GM21737 (cell line): ENCODE measurements at regions not wholly inside any gene's neighbourhood (a gene's known extent, or its start where the extent isn't known, plus 50 kb on each side); places are given as distances from the start of the nearest gene placed in this dataset.
"Not testable (repeated sequence)": the region's sequence is repeated elsewhere in the genome, so short reads cannot be mapped to it uniquely, and the experiment has no call there.

Source experiments
- ATAC-seq: cut with Tn5 transposase; IDR thresholded peaks from one replicate; pipeline ENCODE4 v1.9.1; 2021; ENCODE audit warnings: mild to moderate bottlenecking, moderate library complexity; ENCODE audit not compliant: unreplicated experiment

DNA sequence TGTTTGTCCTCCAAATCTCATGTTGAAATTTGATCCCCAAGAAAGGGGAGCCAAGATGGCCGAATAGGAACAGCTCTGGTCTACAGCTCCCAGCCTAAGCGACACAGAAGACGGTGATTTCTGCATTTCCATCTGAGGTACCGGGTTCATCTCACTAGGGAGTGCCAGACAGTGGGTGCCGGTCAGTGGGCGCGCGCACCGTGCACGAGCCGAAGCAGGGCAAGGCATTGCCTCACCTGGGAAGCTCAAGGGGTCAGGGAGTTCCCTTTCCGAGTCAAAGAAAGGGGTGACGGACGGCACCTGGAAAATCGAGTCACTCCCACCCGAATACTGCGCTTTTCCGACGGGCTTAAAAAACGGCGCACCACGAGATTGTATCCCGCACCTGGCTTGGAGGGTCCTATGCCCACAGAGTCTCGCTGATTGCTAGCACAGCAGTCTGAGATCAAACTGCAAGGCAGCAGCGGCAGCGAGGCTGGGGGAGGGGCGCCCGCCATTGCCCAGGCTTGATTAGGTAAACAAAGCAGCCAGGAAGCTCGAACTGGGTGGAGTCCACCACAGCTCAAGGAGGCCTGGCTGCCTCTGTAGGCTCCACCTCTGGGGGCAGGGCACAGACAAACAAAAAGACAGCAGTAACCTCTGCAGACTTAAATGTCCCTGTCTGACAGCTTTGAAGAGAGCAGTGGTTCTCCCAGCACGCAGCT lies 493.6 kb downstream of the KLF12 start:
- not testable (repeated sequence) for ATAC-seq

DNA sequence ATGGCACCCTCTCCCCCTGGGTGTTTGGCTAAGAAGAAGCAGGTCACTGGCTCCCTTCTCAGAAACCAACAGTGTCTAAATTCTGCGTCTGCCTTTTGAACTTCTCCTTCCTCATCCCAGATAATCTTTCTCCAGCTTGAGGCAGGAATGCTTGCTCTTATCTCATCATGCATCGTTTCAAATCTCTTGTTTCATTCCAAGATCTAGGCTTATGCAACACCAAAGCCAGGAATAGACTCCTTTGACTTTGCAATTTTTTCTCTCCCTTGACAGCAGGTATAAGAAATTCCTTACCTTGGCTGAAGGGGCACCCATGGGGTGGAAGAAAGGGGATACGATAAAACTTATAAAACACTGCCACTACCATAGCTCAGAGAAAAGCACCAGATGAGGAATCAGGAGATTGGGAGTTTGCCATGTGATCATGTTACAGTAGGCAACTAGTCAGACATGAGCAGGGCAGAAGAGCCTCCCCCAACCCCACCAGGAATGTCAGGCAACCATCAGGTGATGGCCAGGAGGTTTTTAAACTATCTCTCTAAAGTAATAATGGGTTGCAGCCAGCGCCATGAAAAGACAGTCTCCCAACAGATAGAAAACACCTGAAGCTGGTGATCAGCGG lies 498.9 kb downstream of the KLF12 start:
- ATAC-seq, result no peak

DNA sequence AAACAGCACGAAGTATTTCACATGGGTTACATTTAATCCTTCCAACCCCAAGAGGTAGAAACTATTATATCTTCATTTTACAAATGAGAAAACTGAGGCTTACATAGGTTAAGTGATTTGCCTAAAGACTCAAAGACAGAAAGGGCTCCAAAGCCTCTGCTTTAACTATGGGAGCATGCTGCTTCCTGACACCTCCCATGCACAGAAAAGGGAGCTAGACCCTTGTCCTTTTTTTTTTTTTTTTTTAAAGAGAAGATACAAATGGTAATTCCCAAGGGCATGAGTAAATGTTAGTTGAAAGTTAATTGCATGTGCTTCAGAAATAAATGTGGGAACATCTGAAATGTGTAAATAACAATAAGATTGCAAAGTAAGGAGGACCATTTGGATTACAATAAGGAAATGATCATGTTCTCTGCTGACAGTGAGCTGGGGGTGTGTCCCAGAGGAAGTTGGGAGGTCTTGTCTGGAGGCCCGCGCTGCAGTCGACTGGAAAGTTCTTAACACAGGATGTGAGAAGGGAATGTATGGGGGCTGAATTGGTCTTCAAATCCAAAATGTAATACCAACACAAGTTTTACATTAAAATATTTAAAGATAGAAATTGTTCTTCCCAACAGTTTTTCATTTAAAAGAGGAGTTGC lies 500.3 kb downstream of the KLF12 start:
- ATAC-seq, result no peak

DNA sequence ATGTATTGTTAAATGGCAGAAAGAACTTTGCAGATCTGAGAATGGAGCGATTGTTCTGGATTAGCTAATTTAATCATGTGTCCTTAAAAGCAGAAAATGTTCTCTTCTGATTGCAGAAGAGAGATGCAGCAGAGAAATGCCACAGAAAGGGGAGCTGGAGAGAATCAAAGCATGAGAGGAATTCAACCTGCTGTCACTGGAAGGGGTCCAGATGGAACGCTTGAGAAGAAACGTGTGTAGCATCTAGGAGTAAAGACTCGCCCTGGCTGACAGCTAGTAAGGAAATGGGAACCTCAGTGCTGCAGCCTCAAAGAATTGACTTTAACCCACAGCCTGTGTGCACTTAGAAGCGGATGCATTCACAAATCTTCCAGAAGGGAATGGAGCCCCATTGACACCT lies 502.8 kb downstream of the KLF12 start:
- ATAC-seq, result no peak

DNA sequence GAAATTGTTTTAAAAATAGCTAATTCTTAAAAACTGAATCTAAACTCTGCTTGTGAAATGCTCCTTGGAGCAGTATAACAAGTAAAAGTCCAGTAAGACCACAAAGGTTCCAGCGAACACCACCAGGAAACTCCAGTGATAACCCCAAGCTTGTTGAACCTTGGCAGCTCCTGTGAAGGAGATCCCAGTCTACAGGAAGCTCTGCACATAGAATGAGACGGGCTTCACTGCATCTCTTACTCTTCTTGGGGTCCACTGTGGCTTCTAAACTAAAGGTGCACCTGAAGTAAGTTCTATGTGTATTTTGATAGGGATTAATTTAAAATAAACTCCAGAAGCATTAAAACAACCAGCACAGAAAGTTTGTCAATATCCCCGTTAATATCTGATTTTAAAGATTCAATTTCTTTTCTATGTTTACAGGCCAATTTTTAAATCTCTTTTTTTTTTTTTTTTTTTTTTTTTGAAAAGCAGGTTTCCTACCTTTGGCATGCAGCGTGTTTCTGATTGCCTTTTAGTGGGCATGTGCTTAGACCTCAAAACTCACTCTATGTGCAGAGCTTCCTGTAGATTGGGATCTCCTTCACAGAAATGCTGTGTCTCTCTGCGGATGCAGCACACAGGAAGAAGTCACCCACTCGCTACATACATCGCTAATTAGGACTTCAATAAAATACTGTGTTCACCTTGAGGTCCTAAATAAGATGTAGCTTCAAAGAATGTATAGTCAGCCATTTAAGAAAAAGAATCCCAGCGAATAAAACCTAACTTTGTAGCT lies 508.5 kb downstream of the KLF12 start:
- ATAC-seq, result no peak

DNA sequence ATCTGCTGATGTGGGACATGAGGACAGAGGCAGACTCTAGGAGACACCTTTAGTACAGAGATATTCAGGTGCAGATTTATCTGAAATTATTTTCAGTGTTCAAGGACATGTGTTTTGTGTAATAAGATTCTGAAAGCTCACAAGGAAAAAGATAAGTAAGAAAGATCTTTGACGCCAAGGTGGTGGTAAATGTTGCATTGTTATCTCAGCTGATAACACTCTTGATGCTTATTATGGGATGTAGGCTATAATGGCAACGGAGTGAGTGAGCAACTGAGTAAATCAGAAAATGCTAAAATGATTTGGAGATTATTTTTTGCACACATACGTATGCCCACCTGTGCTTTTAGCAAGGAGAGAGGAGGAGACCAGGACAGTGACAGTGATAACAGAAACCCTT lies 510.9 kb downstream of the KLF12 start:
- no peak for ATAC-seq

DNA sequence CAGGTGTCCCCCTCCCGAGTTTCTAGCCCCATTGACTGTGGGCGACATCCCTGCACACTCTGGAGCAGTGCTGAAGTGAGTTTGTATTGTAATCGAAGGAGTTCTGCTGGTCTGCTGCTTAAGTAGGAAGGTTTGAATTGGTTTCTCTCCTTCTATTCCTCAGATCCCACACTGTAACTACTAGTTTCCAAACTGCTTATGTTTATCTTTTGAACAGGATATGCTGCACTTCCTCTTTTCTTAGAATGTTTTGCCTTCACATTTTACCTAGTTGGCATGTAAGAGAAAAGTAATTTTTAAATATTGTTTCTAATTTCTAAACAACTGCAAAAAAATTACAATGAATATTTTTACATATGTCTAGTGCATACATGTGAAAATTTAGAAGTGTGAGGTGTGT lies 511.8 kb downstream of the KLF12 start:
- no peak for ATAC-seq

DNA sequence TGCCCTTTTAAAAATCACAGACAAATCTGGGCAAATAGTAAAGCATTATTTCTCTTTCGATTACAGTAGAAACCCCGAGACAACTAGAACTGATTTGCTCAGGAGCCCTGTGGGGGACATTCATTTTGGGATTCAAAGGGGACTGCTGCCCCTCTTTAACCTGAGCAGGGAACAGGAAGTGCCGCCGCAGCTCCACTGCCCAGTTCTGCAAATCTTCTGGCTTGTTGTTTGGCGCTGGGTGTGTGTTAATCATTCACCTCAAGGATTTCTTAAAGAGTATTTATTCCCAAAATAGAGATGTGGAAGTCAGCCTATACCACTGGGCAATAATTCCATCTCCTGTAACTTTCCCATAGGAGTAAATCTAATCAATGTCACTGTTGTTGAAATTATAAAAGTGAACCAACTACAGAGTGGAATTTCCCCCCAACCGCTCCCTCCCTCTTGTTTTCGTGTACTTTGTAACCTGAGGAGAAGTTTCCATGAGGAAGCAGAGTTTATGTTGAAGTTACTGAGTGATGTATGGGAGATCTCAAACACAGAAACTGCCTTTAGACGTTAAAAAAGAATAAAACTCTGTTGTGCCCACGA lies 515.8 kb downstream of the KLF12 start:
- no peak for ATAC-seq

DNA sequence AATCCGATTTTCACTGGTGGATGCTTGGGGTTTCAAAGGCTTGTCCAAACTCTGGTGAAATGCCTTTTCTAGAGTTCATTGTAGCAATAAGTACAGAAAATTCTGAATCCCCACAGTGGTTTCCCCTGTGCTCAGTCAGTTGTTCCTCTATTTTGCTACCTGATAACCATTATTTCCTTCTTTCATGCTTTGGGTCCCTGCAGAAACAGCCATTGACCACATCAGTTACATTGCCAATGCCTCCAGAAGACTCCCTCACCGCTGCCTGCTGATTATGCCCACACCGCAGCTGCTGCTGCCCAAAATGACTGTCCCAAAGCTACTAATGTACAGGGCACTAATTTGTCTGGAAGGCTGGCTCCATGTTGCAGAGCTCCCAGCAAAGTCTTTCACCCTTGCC lies 517.3 kb downstream of the KLF12 start:
- no peak for ATAC-seq

DNA sequence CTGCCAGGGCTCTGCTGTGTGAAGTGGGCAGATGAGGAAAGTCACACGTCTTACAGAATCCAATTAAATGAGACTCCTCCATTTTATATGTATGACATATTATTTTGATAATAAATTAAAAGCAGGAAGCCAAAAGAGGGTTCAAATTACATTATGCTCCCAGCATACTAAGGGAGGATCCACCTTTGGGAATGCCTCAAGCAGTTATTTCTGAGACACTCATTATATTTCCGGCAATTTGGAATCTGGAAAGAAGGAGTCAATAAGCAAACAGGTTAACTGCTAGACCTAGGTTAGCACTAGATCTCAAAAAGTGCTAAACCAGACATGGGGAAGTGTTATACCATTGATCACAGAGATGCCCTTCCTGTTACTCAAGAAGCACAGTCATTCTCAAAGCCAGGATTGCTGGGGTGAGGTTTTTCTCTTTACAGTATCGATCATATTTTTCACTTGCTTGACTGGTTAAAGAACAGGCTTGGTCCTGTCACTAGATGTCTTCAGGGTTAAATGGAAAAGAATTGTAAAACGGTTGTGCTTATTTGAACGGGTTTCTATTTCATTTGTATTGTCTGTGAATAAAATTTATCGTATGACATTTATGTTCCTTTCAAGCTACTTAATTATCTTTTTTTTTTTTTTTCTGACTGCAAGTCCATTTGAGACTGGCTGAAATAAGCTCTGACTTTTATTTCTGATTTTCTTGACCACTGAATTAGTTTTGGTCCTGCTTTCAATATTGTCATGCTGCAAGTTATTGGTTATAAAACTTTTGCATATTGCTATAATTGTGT lies 523.2 kb downstream of the KLF12 start:
- ATAC-seq, result no peak

DNA sequence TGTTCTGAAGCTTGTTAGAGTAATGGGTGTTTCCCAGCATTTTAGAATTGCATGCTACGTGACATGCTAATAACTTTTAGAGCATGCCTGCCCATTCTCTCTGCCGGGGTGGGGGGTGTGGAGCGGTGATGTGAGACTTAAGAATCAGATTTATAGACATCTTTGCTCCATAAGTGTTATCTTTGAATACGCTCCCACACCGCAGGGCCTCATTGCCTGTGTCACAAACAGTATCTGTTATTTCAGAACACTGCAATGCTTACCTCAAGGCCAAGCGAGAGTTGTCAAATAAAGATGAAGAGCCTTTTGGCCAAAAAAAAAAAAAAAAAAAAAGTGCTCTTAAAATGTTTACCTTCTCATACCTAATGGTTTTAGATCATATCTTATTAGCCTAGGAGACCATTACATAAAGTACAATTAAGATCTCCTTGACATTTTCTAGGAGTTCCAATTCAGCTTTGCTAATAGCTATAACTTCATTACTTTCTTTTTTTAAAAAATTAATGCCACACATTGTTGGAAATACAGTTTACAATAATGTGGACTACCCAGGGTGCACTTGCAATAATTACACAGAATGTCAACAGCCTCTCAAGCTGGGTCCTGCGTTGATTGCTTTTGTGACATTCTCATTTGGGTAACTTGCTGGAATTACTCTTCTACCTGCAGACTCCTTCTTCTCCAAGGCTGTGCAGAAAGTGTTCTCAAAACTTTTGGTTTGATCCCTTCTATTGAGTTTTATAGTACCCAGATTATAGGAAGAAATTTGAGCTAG lies 525.3 kb downstream of the KLF12 start:
- ATAC-seq, result no peak

DNA sequence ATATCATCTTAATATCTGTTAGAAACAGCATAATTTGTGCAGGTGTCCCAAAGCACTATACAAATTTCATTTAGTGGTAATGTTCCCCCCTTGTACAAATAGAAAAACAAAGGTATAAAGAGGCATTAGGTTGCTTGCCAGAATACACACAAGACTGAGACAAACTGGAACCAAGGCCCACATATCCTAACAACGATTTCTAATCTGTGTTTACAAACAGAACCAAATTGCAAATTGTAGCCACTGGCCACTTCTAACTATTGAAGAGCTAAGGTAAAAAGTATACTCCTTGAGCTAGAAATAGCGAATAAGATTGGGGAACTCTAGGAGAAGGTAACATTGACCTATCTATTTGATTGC lies 526.1 kb downstream of the KLF12 start:
- ATAC-seq, result no peak

DNA sequence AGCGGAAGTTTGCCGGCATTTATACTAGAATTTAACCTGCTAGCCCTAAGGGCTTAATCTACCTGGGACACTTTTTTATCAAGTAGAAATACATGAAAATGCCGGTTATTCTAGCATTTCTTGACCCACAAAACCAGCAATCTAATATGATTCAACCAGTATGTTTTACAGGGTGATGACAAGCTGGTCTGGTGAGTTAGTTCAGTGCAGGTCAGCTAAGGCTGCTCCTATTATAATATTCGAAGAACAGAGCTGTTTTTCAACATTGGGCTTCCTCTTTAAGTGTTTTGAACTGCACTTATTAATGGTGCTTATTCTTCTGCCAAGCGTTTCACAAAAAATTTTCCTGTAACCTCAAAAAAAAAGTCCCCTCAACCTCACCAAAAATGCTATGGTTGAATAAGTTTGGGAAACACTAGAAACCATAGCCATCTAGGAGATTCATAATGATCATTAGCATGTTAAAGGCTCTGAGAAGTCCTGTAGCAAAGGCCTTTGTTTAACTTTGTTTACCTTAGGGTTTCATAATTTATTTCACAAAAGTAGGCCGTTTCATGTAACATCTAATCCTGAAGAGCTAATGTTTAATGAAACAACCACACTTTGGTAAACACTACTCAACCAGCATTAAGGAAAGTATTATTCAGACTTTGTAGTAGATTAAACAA lies 526.6 kb downstream of the KLF12 start:
- ATAC-seq, result no peak

DNA sequence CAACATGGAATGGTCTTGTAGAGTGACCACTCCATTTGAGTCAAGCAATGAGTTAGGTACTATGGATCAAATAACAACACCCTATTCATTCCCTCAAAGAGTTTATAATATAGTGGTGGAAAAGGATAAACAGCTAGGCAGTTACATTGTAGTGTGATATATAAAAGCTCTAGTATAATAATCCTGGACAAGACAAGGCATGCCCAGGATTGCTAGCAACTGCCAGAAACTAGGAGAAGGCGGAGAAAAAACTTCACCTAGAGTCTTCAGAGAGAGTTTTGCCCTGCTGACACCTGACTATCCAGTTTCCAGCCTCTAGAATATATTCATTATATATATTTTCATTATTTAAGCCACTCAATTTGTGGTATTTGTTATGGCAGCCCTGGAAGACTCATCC lies 530.6 kb downstream of the KLF12 start:
- ATAC-seq, result no peak

DNA sequence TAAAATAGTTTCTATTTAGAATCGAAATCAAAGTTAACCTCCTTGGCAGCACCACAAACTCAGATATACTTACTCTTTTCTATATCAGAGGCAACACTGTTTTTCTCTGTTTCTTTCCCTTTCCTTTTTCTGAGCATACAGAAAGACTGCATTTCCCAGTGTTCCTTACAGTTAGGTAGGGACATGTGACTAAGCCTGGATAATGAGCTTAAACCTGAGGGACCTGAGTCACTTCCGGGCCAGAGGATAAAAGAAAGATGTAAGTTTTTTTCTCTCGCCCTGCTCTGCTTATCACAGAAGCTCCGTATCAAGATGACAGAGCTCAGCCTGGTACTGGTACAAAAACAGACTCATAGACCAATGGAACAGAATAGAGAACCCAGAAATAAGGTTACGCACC lies 531.9 kb downstream of the KLF12 start:
- no peak for ATAC-seq

DNA sequence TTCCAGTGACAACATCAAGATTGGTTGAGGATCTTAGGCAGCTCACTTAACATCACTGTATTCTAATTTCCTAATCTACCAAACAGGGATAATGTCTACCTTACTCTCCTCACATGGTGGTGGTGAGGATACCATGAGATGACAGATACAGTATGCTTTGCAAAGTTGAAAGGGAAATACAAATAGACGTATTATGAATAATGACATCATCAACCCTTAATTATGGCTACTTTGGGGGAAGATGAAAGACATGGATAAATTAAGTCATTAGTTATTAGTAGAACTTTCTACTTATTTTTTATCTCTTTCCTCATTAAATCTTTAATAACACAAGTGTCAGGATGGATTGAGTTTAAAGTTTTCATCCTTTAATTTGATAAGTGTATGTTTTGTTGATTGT lies 532.5 kb downstream of the KLF12 start:
- ATAC-seq, result no peak

DNA sequence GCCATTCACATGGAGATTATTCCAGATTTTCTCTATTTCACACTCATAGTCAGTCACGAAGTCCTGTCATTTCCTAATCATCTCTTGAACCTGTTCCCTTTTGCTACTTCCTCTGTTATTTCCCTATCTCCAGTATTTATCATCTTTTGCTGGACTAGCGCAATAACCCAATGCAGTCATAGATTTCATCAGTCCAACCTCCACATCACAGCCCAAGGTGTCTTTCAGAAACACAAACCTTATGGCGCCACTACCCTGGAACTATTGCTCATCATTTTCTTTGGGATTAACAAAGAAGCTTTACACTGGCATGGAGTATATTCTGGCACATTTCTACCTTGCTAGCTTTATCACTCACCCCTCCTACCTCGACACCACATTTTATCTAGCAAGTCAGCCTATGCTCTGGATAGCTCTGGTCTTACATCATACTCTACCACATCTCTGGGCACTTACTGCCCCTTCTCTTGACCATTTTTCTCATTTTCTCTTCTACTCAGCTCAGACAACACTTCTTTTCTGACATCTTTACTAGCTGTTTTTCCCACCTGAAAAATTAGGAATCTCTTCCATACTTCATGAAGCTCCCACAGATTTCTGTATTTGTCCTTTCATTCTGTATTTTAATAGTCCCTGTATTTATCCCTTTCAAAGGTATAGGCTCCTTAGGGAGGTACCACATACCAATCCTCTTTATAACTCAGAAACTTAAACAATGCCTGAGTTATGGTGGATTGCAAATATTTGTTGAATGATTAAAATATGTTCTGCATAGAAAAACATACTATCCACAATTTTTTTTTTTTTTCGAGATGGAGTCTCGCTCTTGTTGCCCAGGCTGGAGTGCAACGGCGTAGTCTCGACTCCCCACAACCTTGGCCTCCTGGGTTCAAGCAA lies 534.7 kb downstream of the KLF12 start:
- ATAC-seq, result no peak

DNA sequence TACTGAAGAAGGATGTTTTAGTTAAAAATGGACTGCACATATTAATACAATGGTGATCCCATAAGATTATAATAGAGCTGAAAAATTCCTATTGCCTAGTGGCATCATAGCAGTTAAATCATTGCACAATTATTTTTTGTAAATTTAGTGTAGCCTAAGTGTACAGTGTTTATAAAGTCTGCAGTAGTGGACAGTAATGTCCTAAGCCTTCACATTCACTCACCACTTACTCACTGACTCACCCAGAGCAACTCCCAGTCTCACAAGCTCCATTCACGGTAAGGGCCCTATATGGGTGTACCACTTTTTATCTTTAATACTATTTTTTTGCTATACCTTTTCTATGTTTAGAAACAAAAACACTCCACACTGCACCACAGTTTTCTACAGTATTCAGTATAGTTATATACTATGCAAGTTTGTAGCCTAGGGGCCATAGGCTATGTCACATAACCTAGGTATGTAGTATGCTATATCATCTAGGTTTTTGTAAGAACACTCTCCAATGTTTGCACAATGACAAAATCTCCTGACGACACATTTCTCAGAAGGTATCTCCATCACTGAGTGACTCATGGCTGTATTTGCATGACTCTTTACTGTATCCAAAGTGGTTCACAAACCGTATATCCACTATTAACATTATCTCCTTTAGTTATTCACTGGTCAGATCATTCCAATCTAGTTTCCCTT lies 536.0 kb downstream of the KLF12 start:
- no peak for ATAC-seq
